ENCODE measurements at regions not wholly inside any gene's neighbourhood (a gene's known extent, or its start where the extent isn't known, plus 50 kb on each side); places are given as distances from the start of the nearest gene placed in this dataset.

- TF ChIP-seq EED (IDR thresholded peaks at IDR 0.05; ENCODE audit: low read depth) = no peak
- TF ChIP-seq CHD2 (IDR thresholded peaks at IDR 0.05; ENCODE audit: borderline replicate concordance, low read depth, low read length) = no peak
- TF ChIP-seq ZBTB4 (CRISPR knock-in tag; IDR thresholded peaks at IDR 0.05) = no peak
- no peak for TF ChIP-seq CEBPB (IDR thresholded peaks at IDR 0.05; ENCODE audit: borderline replicate concordance in 1 of 2, low read depth in 2 of 2, low read length in 2 of 2)
- TF ChIP-seq TCF3 (IDR thresholded peaks at IDR 0.05; ENCODE audit: borderline replicate concordance, insufficient read depth, low read depth, low read length) = no peak
- no peak for TF ChIP-seq POU2F2 (IDR thresholded peaks at IDR 0.05; ENCODE audit: borderline replicate concordance, low read depth, low read length)
- TF ChIP-seq CBX5 (IDR thresholded peaks at IDR 0.05; ENCODE audit: low read depth) = no peak
- no peak for TF ChIP-seq STAT3 (IDR thresholded peaks at IDR 0.05; ENCODE audit: low read depth, low read length)
- no peak for TF ChIP-seq SMAD5 (IDR thresholded peaks at IDR 0.05; ENCODE audit: low read depth)
- TF ChIP-seq SRF (IDR thresholded peaks at IDR 0.05; ENCODE audit: low read depth in 2 of 2, low read length in 2 of 2) = no peak
- no peak for TF ChIP-seq ATF7 (IDR thresholded peaks at IDR 0.05; ENCODE audit: low read depth)
- no peak for TF ChIP-seq TARDBP (IDR thresholded peaks at IDR 0.05; ENCODE audit: borderline replicate concordance)
- TF ChIP-seq GATAD2B (conservative IDR thresholded peaks at IDR 0.05; ENCODE audit: low read depth) = no peak
- no peak for TF ChIP-seq RCOR1 (conservative IDR thresholded peaks at IDR 0.05; ENCODE audit: low read depth, low read length)
- Histone ChIP-seq H3K27me3 (replicated peaks in 1 of 2; ENCODE audit: control insufficient read depth in 2 of 2, insufficient read depth in 2 of 2, low read length in 1 of 2) (no peaks in the 10 kb centered on the region), H3K36me3 (ENCODE audit: control insufficient read depth in 2 of 2, insufficient read depth in 2 of 2, low read length in 1 of 2) (no peaks in the 10 kb centered on the region), H3K79me2 (ENCODE audit: control insufficient read depth, insufficient read depth, low read length) (no peaks in the 10 kb centered on the region), H2AFZ (ENCODE audit: control insufficient read depth, low read depth, low read length) (no peak overlapping the region), H3K9me3 (replicated peaks; ENCODE audit: control insufficient read depth, insufficient read depth, low read length) (no peaks in the 10 kb centered on the region), H3K4me1 (ENCODE audit: control insufficient read depth, insufficient read depth, low read length) (no peaks in the 10 kb centered on the region), H3K9ac (ENCODE audit: control insufficient read depth, insufficient read depth, low read length) (no peak overlapping the region), H3K27ac (ENCODE audit: control insufficient read depth, insufficient read depth) (no peak overlapping the region), H4K20me1 (ENCODE audit: control insufficient read depth, insufficient read depth) (no peaks in the 10 kb centered on the region), H3K4me3 (no peak overlapping the region), H3K4me2 (ENCODE audit: control insufficient read depth, insufficient read depth) (no peak overlapping the region)
- POLR2A ChIA-PET = no interaction called here
- no peak for ATAC-seq
- RAD21 ChIA-PET (ENCODE audit: unreplicated experiment) = no interaction called here
- intact Hi-C loops (cut with micrococcal nuclease; ENCODE audit: unreplicated experiment) (no loop called here), in situ Hi-C loops (cut with MboI) (no loop called here)
- SMC1A ChIA-PET (ENCODE audit: uncharacterized antibody, unreplicated experiment) = no interaction called here
- 31% methylated on average over 8 of the region's 9 CpGs for WGBS (ENCODE audit: insufficient coverage, insufficient replicate concordance, low lambda C conversion rate, missing lambda C conversion rate)
- FAIRE-seq = no peak
- CTCF ChIA-PET = no interaction called here
- no TSS peak for BruUV-seq (replicated peaks)
- no peak for DNase-seq (ENCODE audit: low read depth, low spot score)
These were observed 585.2 kb upstream of the CELF2 start for GRCh38 chr10:10432296-10433035.
